HepG2 (cell line): ENCODE measurements at regions not wholly inside any gene's neighbourhood (a gene's known extent, or its start where the extent isn't known, plus 50 kb on each side); places are given as distances from the start of the nearest gene placed in this dataset.

ENCODE experiments used
- ATAC-seq: fragments of 200-7000 bp; cut with Tn5 transposase; 3 replicates; pipeline ENCODE4 v1.9.1; 2020; ENCODE audit warnings: mild to moderate bottlenecking, moderate library complexity
- BruUV-seq: library from RNA; stranded (reverse); fragments of 400-500 nt; replicated peaks from 2 replicates; lab custom pipeline; 2021; lab: Mats Ljungman, UMichigan
- CTCF ChIA-PET: fragments of 300-600 bp; formaldehyde crosslinking; extraction: SDS; loops from one replicate; lab custom pipeline; 2021; ENCODE audit warnings: low total read pairs, inconsistent platforms, low intra/inter-chr PET ratio; lab: Yijun Ruan, JAX
- POLR2A ChIA-PET: fragments of 350-600 bp; sonication (Branson Sonifier 250); formaldehyde crosslinking; loops from one replicate; lab custom pipeline; 2020; ENCODE audit warnings: antibody characterized with exemption, inconsistent platforms; lab: Yijun Ruan, JAX
- DNase-seq: peaks from one replicate; pipeline ENCODE4 v3.0.0-alpha.2; 2015; ENCODE audit warnings: low spot score
- FAIRE-seq: peaks from 3 replicates; lab custom pipeline; 2011; peaks lifted over from hg19 to GRCh38; lab: Jason Lieb, UNC
- H2AFZ ChIP-seq: one replicate; pipeline ENCODE4 v1.6.1; 2011; ENCODE audit warnings: low read length, inconsistent platforms
- H3K27ac ChIP-seq: fragments of 300-600 bp; 3 replicates; pipeline ENCODE4 v1.8.0; 2011; ENCODE audit warnings: mixed run types, mild to moderate bottlenecking, mixed read lengths, low read length, inconsistent platforms; ENCODE audit not compliant: insufficient read depth; ENCODE audit errors: extremely low read length
- H3K27me3 ChIP-seq, 2 experiments: fragments of 200-600 bp in 1 of 2; 2 replicates in 1 of 2; 3 replicates in 1 of 2; pipeline versions ENCODE4 v1.6.0 to v1.8.0; 2011; ENCODE audit warnings: low read length in 2 of 2, mild to moderate bottlenecking in 2 of 2, moderate library complexity in 2 of 2, inconsistent platforms in 1 of 2; ENCODE audit not compliant: insufficient read depth in 2 of 2, control insufficient read depth in 1 of 2
- H3K36me3 ChIP-seq, 2 experiments: fragments of 200-600 bp in 1 of 2; replicated peaks in 1 of 2; 2 replicates in 1 of 2; 3 replicates in 1 of 2; pipeline versions ENCODE4 v1.5.1 to v1.8.0; 2011; ENCODE audit warnings: low read length in 2 of 2, inconsistent platforms in 1 of 2; ENCODE audit not compliant: insufficient read depth in 2 of 2, control insufficient read depth in 1 of 2
- H3K4me1 ChIP-seq: 2 replicates; pipeline ENCODE4 v1.5.1; 2012; ENCODE audit warnings: low read length, inconsistent platforms; ENCODE audit not compliant: insufficient read depth
- H3K4me2 ChIP-seq: 2 replicates; pipeline ENCODE4 v1.6.0; 2011; ENCODE audit warnings: low read depth, low read length, inconsistent platforms
- H3K4me3 ChIP-seq, 3 experiments: fragments of 200-600 bp in 1 of 3; sonication (generic), shearing (Covaris generic) in 1 of 3; replicated peaks in 1 of 3; 2 replicates each; pipeline ENCODE4 v1.5.1; 2011 to 2016; ENCODE audit warnings: low read length in 3 of 3, inconsistent platforms in 2 of 3, low read depth in 2 of 3, mild to moderate bottlenecking in 2 of 3, control low read depth in 1 of 3, mixed read lengths in 1 of 3; ENCODE audit not compliant: insufficient read depth in 1 of 3
- H3K79me2 ChIP-seq: one replicate; pipeline ENCODE4 v1.6.1; 2011; ENCODE audit warnings: low read length, inconsistent platforms; ENCODE audit not compliant: insufficient read depth
- H3K9ac ChIP-seq: 2 replicates; pipeline ENCODE4 v1.6.0; 2011; ENCODE audit warnings: mild to moderate bottlenecking, low read depth, low read length, inconsistent platforms; ENCODE audit not compliant: insufficient read depth
- H3K9me3 ChIP-seq: 2 replicates; pipeline ENCODE4 v1.5.1; 2012; ENCODE audit warnings: mild to moderate bottlenecking, low read length
- H4K20me1 ChIP-seq: 2 replicates; pipeline ENCODE4 v1.6.0; 2011; ENCODE audit warnings: inconsistent platforms, mild to moderate bottlenecking, low read length, moderate library complexity; ENCODE audit not compliant: insufficient read depth
- ATF7-NPFF ChIP-seq: sonication (generic); formaldehyde crosslinking; IDR thresholded peaks from 2 replicates; pipeline ENCODE4 v1.8.1; 2023; ENCODE audit warnings: mild to moderate bottlenecking, low read depth, missing genetic modification reagents, moderate library complexity
- ELF3 ChIP-seq: IDR thresholded peaks from 2 replicates; pipeline ENCODE4 v1.6.1; 2016; ENCODE audit warnings: missing genetic modification reagents, missing compliant biosample characterization
- FOXC1 ChIP-seq: sonication (generic); formaldehyde crosslinking; IDR thresholded peaks from 2 replicates; pipeline ENCODE4 v1.8.0; 2022; ENCODE audit warnings: mild to moderate bottlenecking, missing genetic modification reagents, borderline replicate concordance
- FOXO4 ChIP-seq: sonication (generic); formaldehyde crosslinking; conservative IDR thresholded peaks from 2 replicates; pipeline ENCODE4 v1.8.1; 2023; ENCODE audit warnings: missing genetic modification reagents
- HNF4A ChIP-seq: sonication (generic); formaldehyde crosslinking; IDR thresholded peaks from 2 replicates; pipeline ENCODE4 v1.4.0; 2020; ENCODE audit warnings: missing genetic modification reagents
- IRX3 ChIP-seq: sonication (generic); formaldehyde crosslinking; IDR thresholded peaks from 2 replicates; pipeline ENCODE4 v1.8.1; 2023; ENCODE audit warnings: mild to moderate bottlenecking, low read depth, missing genetic modification reagents, borderline replicate concordance
- KLF15 ChIP-seq: sonication (generic); formaldehyde crosslinking; IDR thresholded peaks from 2 replicates; pipeline ENCODE4 v1.8.1; 2023; ENCODE audit warnings: borderline replicate concordance, mild to moderate bottlenecking, inconsistent platforms, missing genetic modification reagents, mixed read lengths
- LCORL ChIP-seq, 2 experiments: fragments of 450-650 bp in 1 of 2; sonication (generic) in 1 of 2; formaldehyde crosslinking in 1 of 2; IDR thresholded peaks; 2 replicates each; pipeline versions ENCODE4 v1.5.0 to v1.6.1; 2017 to 2020; ENCODE audit warnings: antibody characterized with exemption in 1 of 2, missing genetic modification reagents in 1 of 2
- MBD4 ChIP-seq: IDR thresholded peaks from 2 replicates; pipeline ENCODE4 v1.6.1; 2012; ENCODE audit warnings: low read length, inconsistent platforms, borderline replicate concordance
- MTA3 ChIP-seq: sonication (generic); formaldehyde crosslinking; IDR thresholded peaks from 2 replicates; pipeline ENCODE4 v1.4.0; 2020; ENCODE audit warnings: missing genetic modification reagents
- MXD4 ChIP-seq: IDR thresholded peaks from 2 replicates; pipeline ENCODE4 v1.6.1; 2016; ENCODE audit warnings: mild to moderate bottlenecking, missing biosample characterization, missing genetic modification reagents
- MZF1 ChIP-seq: sonication (generic); formaldehyde crosslinking; IDR thresholded peaks from 2 replicates; pipeline ENCODE4 v1.8.1; 2023; ENCODE audit warnings: mild to moderate bottlenecking, missing genetic modification reagents, borderline replicate concordance
- NRL ChIP-seq: sonication (generic); formaldehyde crosslinking; IDR thresholded peaks from 2 replicates; pipeline ENCODE4 v1.5.0; 2020; ENCODE audit warnings: missing genetic modification reagents, mild to moderate bottlenecking, moderate library complexity, borderline replicate concordance
- POGZ ChIP-seq: sonication (generic); formaldehyde crosslinking; IDR thresholded peaks from 2 replicates; pipeline ENCODE4 v1.4.0; 2020; ENCODE audit warnings: mild to moderate bottlenecking, missing genetic modification reagents
- SOX5 ChIP-seq: IDR thresholded peaks from 2 replicates; pipeline ENCODE4 v1.6.1; 2016; ENCODE audit warnings: borderline replicate concordance
- TBX2 ChIP-seq: sonication (generic); formaldehyde crosslinking; IDR thresholded peaks from 2 replicates; pipeline ENCODE4 v1.5.0; 2020; ENCODE audit warnings: missing genetic modification reagents, mild to moderate bottlenecking, borderline replicate concordance
- TCF7L2 ChIP-seq: IDR thresholded peaks from 2 replicates; pipeline ENCODE4 v1.6.1; 2011; ENCODE audit warnings: mild to moderate bottlenecking, low read depth, low read length, moderate library complexity
- ZBTB2 ChIP-seq: sonication (generic); formaldehyde crosslinking; IDR thresholded peaks from 2 replicates; pipeline ENCODE4 v1.8.0; 2022; ENCODE audit warnings: low read depth, missing genetic modification reagents
- ZNF138 ChIP-seq: sonication (generic); formaldehyde crosslinking; IDR thresholded peaks from 2 replicates; pipeline ENCODE4 v1.5.0; 2020; ENCODE audit warnings: mild to moderate bottlenecking, low read depth, missing genetic modification reagents
- ZNF234 ChIP-seq: sonication (generic); formaldehyde crosslinking; conservative IDR thresholded peaks from 2 replicates; pipeline ENCODE4 v1.5.1; 2020; ENCODE audit warnings: mild to moderate bottlenecking, missing genetic modification reagents
- ZNF256 ChIP-seq: sonication (generic); formaldehyde crosslinking; conservative IDR thresholded peaks from 2 replicates; pipeline ENCODE4 v1.4.0; 2020; ENCODE audit warnings: missing genetic modification reagents
- ZNF570 ChIP-seq: sonication (generic); formaldehyde crosslinking; IDR thresholded peaks from 2 replicates; pipeline ENCODE4 v1.4.0; 2020; ENCODE audit warnings: mild to moderate bottlenecking, missing genetic modification reagents, borderline replicate concordance
- ZNF713 ChIP-seq: sonication (generic); formaldehyde crosslinking; IDR thresholded peaks from 2 replicates; pipeline ENCODE4 v1.4.0; 2020; ENCODE audit warnings: mild to moderate bottlenecking, missing genetic modification reagents
- WGBS: methylation state at CpG from one replicate; pipeline ENCODE4 v1.1.6; 2017; ENCODE audit warnings: low lambda C conversion rate; 5-methylcytosine and 5-hydroxymethylcytosine counted together
- in situ Hi-C: cut with HindIII; loops from 2 replicates; pipeline ENCODE4 v1.10.0; 2017; ENCODE audit warnings: low pct_unique_long_range_greater_than_20kb; ENCODE audit not compliant: extremely low pct_ligation_motif_present
- intact Hi-C: fragments of 100-400 bp; cut with micrococcal nuclease; formaldehyde crosslinking; loops from one replicate; pipeline ENCODE4 v1.10.0; 2022; ENCODE audit not compliant: unreplicated experiment

GRCh38 chr13:22929381-22930126 lies 251.2 kb upstream of the SGCG start (continued):
- no peak for TF ChIP-seq MXD4 (CRISPR knock-in tag)
- no peak for TF ChIP-seq ZNF570 (CRISPR knock-in tag)
- no peak for TF ChIP-seq TCF7L2
- no peak for TF ChIP-seq MBD4
- no peak for TF ChIP-seq ZNF138
- TF ChIP-seq ZNF234 (CRISPR knock-in tag) = no peak
- TF ChIP-seq KLF15 (CRISPR knock-in tag) = no peak
- TF ChIP-seq, all 625 proteins: peak for 0

DNA sequence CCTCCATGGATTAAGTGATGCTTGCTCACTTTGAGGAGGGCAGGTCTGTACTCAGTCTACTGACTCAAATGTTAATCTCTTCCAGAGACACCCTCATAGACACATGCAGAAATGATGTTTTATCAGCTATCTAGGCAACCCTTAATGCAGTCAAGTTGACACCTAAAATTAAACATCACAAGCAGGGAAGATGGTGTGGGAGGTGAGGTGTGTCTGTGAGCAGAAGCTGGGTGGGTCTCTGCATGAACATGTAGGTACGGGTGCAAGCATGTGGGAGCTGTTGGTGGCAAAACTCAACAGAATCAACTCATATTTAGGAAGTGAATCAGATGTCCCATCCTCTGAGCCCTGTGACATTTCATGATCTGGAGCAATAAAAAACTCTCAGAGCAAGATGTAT lies 249.2 kb upstream of the SGCG start:
- ChIA-PET POLR2A (no interaction called here), CTCF (no interaction called here)
- Histone ChIP-seq H3K4me3 (no peak overlapping the region), H3K27ac (no peak overlapping the region), H4K20me1 (no peaks in the 10 kb centered on the region), H3K4me2 (no peak overlapping the region), H3K36me3 (no peaks in the 10 kb centered on the region), H3K4me1 (no peaks in the 10 kb centered on the region), H3K27me3 (no peaks in the 10 kb centered on the region; a peak in 1 of 5 replicates), H2AFZ (no peak overlapping the region), H3K79me2 (no peaks in the 10 kb centered on the region), H3K9ac (no peak overlapping the region), H3K9me3 (no peaks in the 10 kb centered on the region)
- intact Hi-C loops (loop anchor here (10.0 kb wide), 1 partner anchor 1423 kb away; no protein-coding TSS in a partner anchor), in situ Hi-C loops (loop anchor here (10.0 kb wide), 1 partner anchor 1423 kb away; no protein-coding TSS in a partner anchor)
- BruUV-seq = no TSS peak
- WGBS = 0% methylated on average over 1 of the region's 1 CpG
- no peak for FAIRE-seq
- no peak for ATAC-seq
- DNase-seq = no peak
- no peak for TF ChIP-seq ELF3 (CRISPR knock-in tag)
- TF ChIP-seq ATF7-NPFF (CRISPR knock-in tag) = no peak
- no peak for TF ChIP-seq ZNF713
- no peak for TF ChIP-seq SOX5
- TF ChIP-seq TBX2 (CRISPR knock-in tag) = no peak
- no peak for TF ChIP-seq ZBTB2 (CRISPR knock-in tag)
- TF ChIP-seq ZNF256 = no peak
- no peak for TF ChIP-seq MZF1 (CRISPR knock-in tag)
- TF ChIP-seq FOXC1 (CRISPR knock-in tag) = no peak
- TF ChIP-seq IRX3 (CRISPR knock-in tag) = no peak
- no peak for TF ChIP-seq LCORL (IDR thresholded peaks at IDR 0.05)
- TF ChIP-seq LCORL (CRISPR knock-in tag; IDR thresholded peaks at IDR 0.05) = no peak
- no peak for TF ChIP-seq POGZ (CRISPR knock-in tag)
- TF ChIP-seq NRL = no peak
- TF ChIP-seq MTA3 (CRISPR knock-in tag) = no peak
- no peak for TF ChIP-seq HNF4A
- TF ChIP-seq FOXO4 (CRISPR knock-in tag) = no peak
